ENCODE measurements at regions not wholly inside any gene's neighbourhood (a gene's known extent, or its start where the extent isn't known, plus 50 kb on each side); places are given as distances from the start of the nearest gene placed in this dataset.

DNA sequence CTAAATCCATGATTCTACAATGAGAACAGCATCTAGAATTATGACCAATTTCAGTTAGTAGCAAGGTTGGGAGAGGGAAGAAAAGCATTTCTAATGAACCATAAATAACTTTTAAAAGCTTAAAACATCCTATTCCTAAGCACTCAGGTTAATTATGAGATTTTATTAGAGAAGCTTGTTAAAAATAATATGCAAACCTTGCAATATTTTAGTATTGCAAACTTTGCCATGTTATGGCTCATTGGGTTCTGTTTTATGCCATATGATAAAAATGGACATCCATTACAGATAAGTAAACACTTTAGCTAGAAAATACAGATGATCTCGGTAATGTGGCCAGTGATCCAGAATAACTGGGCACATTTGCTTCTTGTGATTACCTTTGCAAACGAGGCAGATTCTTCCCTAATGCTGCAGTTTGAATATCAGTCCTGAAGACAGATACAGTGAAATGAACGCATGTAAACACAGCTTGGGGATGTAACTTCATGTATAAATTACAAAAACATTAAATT lies 447.0 kb downstream of the PLK2 start:
- no peak overlapping the region for H3K27ac ChIP-seq (ENCODE audit: low read depth, low read length, poor library complexity, severe bottlenecking)
- no peak overlapping the region for H3K9ac ChIP-seq (ENCODE audit: low read length)
- no peaks in the 10 kb centered on the region for H3K9me2 ChIP-seq (ENCODE audit: low read depth, low read length)
- no peaks in the 10 kb centered on the region for H3K4me1 ChIP-seq (ENCODE audit: insufficient read depth, low read length, severe bottlenecking)
- H2AFZ ChIP-seq (ENCODE audit: low read length): no peak overlapping the region
- H3K4me3 ChIP-seq (ENCODE audit: low read depth, low read length, poor library complexity, severe bottlenecking): no peak overlapping the region
- H4K20me1 ChIP-seq (ENCODE audit: insufficient read depth, low read length): no peaks in the 10 kb centered on the region
- no peak overlapping the region for H3K4me2 ChIP-seq (ENCODE audit: low read length)
- TF ChIP-seq EZH2 (IDR thresholded peaks at IDR 0.05; ENCODE audit: borderline replicate concordance, low read length): no peak
- TF ChIP-seq, protein P1, sequence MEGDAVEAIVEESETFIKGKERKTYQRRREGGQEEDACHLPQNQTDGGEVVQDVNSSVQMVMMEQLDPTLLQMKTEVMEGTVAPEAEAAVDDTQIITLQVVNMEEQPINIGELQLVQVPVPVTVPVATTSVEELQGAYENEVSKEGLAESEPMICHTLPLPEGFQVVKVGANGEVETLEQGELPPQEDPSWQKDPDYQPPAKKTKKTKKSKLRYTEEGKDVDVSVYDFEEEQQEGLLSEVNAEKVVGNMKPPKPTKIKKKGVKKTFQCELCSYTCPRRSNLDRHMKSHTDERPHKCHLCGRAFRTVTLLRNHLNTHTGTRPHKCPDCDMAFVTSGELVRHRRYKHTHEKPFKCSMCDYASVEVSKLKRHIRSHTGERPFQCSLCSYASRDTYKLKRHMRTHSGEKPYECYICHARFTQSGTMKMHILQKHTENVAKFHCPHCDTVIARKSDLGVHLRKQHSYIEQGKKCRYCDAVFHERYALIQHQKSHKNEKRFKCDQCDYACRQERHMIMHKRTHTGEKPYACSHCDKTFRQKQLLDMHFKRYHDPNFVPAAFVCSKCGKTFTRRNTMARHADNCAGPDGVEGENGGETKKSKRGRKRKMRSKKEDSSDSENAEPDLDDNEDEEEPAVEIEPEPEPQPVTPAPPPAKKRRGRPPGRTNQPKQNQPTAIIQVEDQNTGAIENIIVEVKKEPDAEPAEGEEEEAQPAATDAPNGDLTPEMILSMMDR (IDR thresholded peaks at IDR 0.05; ENCODE audit: low read length): no peak
- H3F3A ChIP-seq (ENCODE audit: insufficient read depth, low read length): no peaks in the 10 kb centered on the region
- no peaks in the 10 kb centered on the region for H3K36me3 ChIP-seq (ENCODE audit: insufficient read depth, low read length)
- H3K79me2 ChIP-seq (ENCODE audit: insufficient read depth, low read length): no peaks in the 10 kb centered on the region
- no peaks in the 10 kb centered on the region for H3K27me3 ChIP-seq (ENCODE audit: insufficient read depth, low read length)
- H3K9me3 ChIP-seq (ENCODE audit: low read length): no peaks in the 10 kb centered on the region

DNA sequence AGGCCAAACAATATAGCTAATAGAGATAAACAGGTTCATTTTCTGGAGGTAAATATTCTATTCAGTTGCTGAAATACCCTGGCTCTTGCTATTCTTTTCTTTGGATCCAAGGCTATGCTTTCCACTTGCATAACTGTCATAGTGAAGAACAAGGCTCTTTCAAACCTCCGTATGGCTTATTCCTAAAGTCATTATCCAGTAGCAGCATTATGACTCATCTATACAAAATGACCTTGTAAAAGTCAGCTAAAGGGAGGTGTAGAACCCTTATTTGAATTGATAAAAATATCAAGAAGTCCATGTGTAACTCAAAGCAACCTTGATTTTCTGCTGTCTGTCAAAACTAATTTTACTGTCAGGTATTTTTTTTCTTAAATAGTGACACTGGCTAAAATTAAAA lies 447.8 kb downstream of the PLK2 start:
- Histone ChIP-seq H3K36me3 (ENCODE audit: insufficient read depth, low read length) (no peaks in the 10 kb centered on the region), H3K9me2 (ENCODE audit: low read depth, low read length) (no peaks in the 10 kb centered on the region), H3K4me1 (ENCODE audit: insufficient read depth, low read length, severe bottlenecking) (no peaks in the 10 kb centered on the region), H3K9ac (ENCODE audit: low read length) (no peak overlapping the region), H3F3A (ENCODE audit: insufficient read depth, low read length) (no peaks in the 10 kb centered on the region), H3K9me3 (ENCODE audit: low read length) (no peaks in the 10 kb centered on the region), H3K79me2 (ENCODE audit: insufficient read depth, low read length) (no peaks in the 10 kb centered on the region), H3K4me3 (ENCODE audit: low read depth, low read length, poor library complexity, severe bottlenecking) (no peak overlapping the region), H3K4me2 (ENCODE audit: low read length) (no peak overlapping the region), H3K27ac (ENCODE audit: low read depth, low read length, poor library complexity, severe bottlenecking) (no peak overlapping the region), H3K27me3 (ENCODE audit: insufficient read depth, low read length) (no peaks in the 10 kb centered on the region), H4K20me1 (ENCODE audit: insufficient read depth, low read length) (no peaks in the 10 kb centered on the region), H2AFZ (ENCODE audit: low read length) (no peak overlapping the region)
- TF ChIP-seq, protein P1 (IDR thresholded peaks at IDR 0.05; ENCODE audit: low read length): no peak
- no peak for TF ChIP-seq EZH2 (IDR thresholded peaks at IDR 0.05; ENCODE audit: borderline replicate concordance, low read length)

DNA sequence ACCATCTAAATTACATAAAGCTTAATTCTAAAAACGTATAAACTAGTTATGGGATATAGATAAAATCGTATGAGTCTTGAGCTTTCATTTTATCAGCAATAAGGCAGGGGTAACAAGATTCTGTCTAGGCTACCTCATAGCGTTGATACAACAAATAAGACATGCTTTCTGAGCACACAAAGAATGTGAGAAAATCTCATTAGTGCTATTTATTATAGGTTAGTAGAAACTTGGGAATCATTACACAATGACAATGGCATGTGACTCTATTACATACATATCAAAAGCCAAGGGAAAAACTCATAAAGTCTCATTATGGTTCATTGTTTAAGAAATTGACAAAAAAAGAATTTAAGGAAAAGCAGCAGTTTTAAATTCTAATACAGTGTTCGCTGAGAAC lies 448.6 kb downstream of the PLK2 start:
- H3K79me2 ChIP-seq (ENCODE audit: insufficient read depth, low read length): no peaks in the 10 kb centered on the region
- H3K36me3 ChIP-seq (ENCODE audit: insufficient read depth, low read length): no peaks in the 10 kb centered on the region
- no peaks in the 10 kb centered on the region for H4K20me1 ChIP-seq (ENCODE audit: insufficient read depth, low read length)

More for the DNA sequence above, 448.6 kb downstream of the PLK2 start:
- Histone ChIP-seq H3K27me3 (ENCODE audit: insufficient read depth, low read length) (no peaks in the 10 kb centered on the region), H2AFZ (ENCODE audit: low read length) (no peak overlapping the region), H3K4me3 (ENCODE audit: low read depth, low read length, poor library complexity, severe bottlenecking) (no peak overlapping the region), H3K9me3 (ENCODE audit: low read length) (no peaks in the 10 kb centered on the region), H3K27ac (ENCODE audit: low read depth, low read length, poor library complexity, severe bottlenecking) (no peak overlapping the region), H3K9ac (ENCODE audit: low read length) (no peak overlapping the region), H3F3A (ENCODE audit: insufficient read depth, low read length) (no peaks in the 10 kb centered on the region), H3K4me2 (ENCODE audit: low read length) (no peak overlapping the region), H3K9me2 (ENCODE audit: low read depth, low read length) (no peaks in the 10 kb centered on the region), H3K4me1 (ENCODE audit: insufficient read depth, low read length, severe bottlenecking) (no peaks in the 10 kb centered on the region)
- TF ChIP-seq, protein P1 (IDR thresholded peaks at IDR 0.05; ENCODE audit: low read length): no peak
- no peak for TF ChIP-seq EZH2 (IDR thresholded peaks at IDR 0.05; ENCODE audit: borderline replicate concordance, low read length)
